ENCODE measurements at regions not wholly inside any gene's neighbourhood (a gene's known extent, or its start where the extent isn't known, plus 50 kb on each side); places are given as distances from the start of the nearest gene placed in this dataset.

GRCh38 chr3:137958636-137959035 is 51.3 kb upstream of the CLDN18 start:
- TF ChIP-seq POLR2A (IDR thresholded peaks at IDR 0.05) = no peak
- TF ChIP-seq CTCF (IDR thresholded peaks at IDR 0.05) = no peak

All from testis (tissue), 2 donors.